IPS DF 6.9 (cell line): ENCODE measurements at regions not wholly inside any gene's neighbourhood (a gene's known extent, or its start where the extent isn't known, plus 50 kb on each side); places are given as distances from the start of the nearest gene placed in this dataset.

Source experiments
- DNase-seq: peaks from one replicate; pipeline ENCODE4 v3.0.0-alpha.2; 2013; ENCODE audit warnings: low read depth, low spot score
- H3K27ac ChIP-seq: one replicate; pipeline ENCODE4 v1.5.1; 2013; ENCODE audit warnings: low read length, control low read depth
- H3K27me3 ChIP-seq: 2 replicates; pipeline ENCODE4 v1.6.1; 2013; ENCODE audit warnings: mild to moderate bottlenecking, low read length; ENCODE audit not compliant: control insufficient read depth, insufficient read depth
- H3K36me3 ChIP-seq: 2 replicates; pipeline ENCODE4 v1.6.1; 2013; ENCODE audit warnings: low read length; ENCODE audit not compliant: control insufficient read depth, insufficient read depth
- H3K4me1 ChIP-seq: 2 replicates; pipeline ENCODE4 v1.6.1; 2013; ENCODE audit warnings: low read length; ENCODE audit not compliant: control insufficient read depth, insufficient read depth
- H3K4me3 ChIP-seq: 2 replicates; pipeline ENCODE4 v1.5.1; 2013; ENCODE audit warnings: mild to moderate bottlenecking, low read length
- H3K9me3 ChIP-seq: 2 replicates; pipeline ENCODE4 v1.6.1; 2013; ENCODE audit warnings: low read length, inconsistent platforms; ENCODE audit not compliant: control insufficient read depth, insufficient read depth
- WGBS: extraction: QIAGEN DNeasy Blood & Tissue Kit; methylation state at CpG from one replicate; pipeline ENCODE4 v1.1.7; 2013; ENCODE audit warnings: mixed read lengths, missing lambda C conversion rate; ENCODE audit not compliant: insufficient read length, insufficient coverage; 5-methylcytosine and 5-hydroxymethylcytosine counted together

GRCh38 chr6:9159051-9159450 lies 723.7 kb upstream of the SLC35B3 start:
- no peak for DNase-seq
- no peaks in the 10 kb centered on the region for H3K36me3 ChIP-seq
- no peak overlapping the region for H3K4me3 ChIP-seq
- no peak overlapping the region for H3K27ac ChIP-seq
- no peaks in the 10 kb centered on the region for H3K9me3 ChIP-seq
- H3K27me3 ChIP-seq = no peaks in the 10 kb centered on the region
- no CpG with 5 or more reads among the region's 3 CpGs for WGBS
- no peaks in the 10 kb centered on the region for H3K4me1 ChIP-seq

- no peak for DNase-seq
- Histone ChIP-seq H3K27me3 (no peaks in the 10 kb centered on the region), H3K27ac (no peak overlapping the region), H3K9me3 (no peaks in the 10 kb centered on the region), H3K4me3 (no peak overlapping the region), H3K36me3 (no peaks in the 10 kb centered on the region), H3K4me1 (no peaks in the 10 kb centered on the region)
- no CpG with 5 or more reads among the region's 3 CpGs for WGBS
Measured at GRCh38 chr6:9155836-9156235, 720.5 kb upstream of the SLC35B3 start.

- Histone ChIP-seq H3K4me3 (no peak overlapping the region), H3K36me3 (no peaks in the 10 kb centered on the region), H3K4me1 (no peaks in the 10 kb centered on the region), H3K9me3 (no peaks in the 10 kb centered on the region), H3K27ac (no peak overlapping the region), H3K27me3 (no peaks in the 10 kb centered on the region)
- DNase-seq = no peak
- WGBS = no CpG with 5 or more reads among the region's 4 CpGs
Measured at GRCh38 chr6:9143140-9143539, 707.8 kb upstream of the SLC35B3 start.

GRCh38 chr6:9140951-9141460 lies 705.7 kb upstream of the SLC35B3 start:
- Histone ChIP-seq H3K4me3 (no peak overlapping the region), H3K27me3 (no peaks in the 10 kb centered on the region), H3K27ac (no peak overlapping the region), H3K9me3 (no peaks in the 10 kb centered on the region), H3K4me1 (no peaks in the 10 kb centered on the region), H3K36me3 (no peaks in the 10 kb centered on the region)
- DNase-seq = no peak
- no CpG with 5 or more reads among the region's 4 CpGs for WGBS

GRCh38 chr6:9140172-9140571 lies 704.8 kb upstream of the SLC35B3 start:
- Histone ChIP-seq H3K27me3 (no peaks in the 10 kb centered on the region), H3K4me3 (no peak overlapping the region), H3K4me1 (no peaks in the 10 kb centered on the region), H3K36me3 (no peaks in the 10 kb centered on the region), H3K27ac (no peak overlapping the region), H3K9me3 (no peaks in the 10 kb centered on the region)
- DNase-seq = no peak
- no CpG with 5 or more reads among the region's 8 CpGs for WGBS

- H3K36me3 ChIP-seq = no peaks in the 10 kb centered on the region
- no peak overlapping the region for H3K4me3 ChIP-seq
- H3K4me1 ChIP-seq = no peaks in the 10 kb centered on the region
- no peak for DNase-seq
- H3K27ac ChIP-seq = no peak overlapping the region
- no peaks in the 10 kb centered on the region for H3K9me3 ChIP-seq
- WGBS = no CpG with 5 or more reads among the region's 6 CpGs
- no peaks in the 10 kb centered on the region for H3K27me3 ChIP-seq
Measured at GRCh38 chr6:9139746-9140145, 704.4 kb upstream of the SLC35B3 start.

- no peak overlapping the region for H3K27ac ChIP-seq
- no peaks in the 10 kb centered on the region for H3K27me3 ChIP-seq
- no peaks in the 10 kb centered on the region for H3K4me1 ChIP-seq
- DNase-seq = no peak
- no peaks in the 10 kb centered on the region for H3K36me3 ChIP-seq
- H3K4me3 ChIP-seq = no peak overlapping the region
- WGBS = no CpG with 5 or more reads among the region's 5 CpGs
- no peaks in the 10 kb centered on the region for H3K9me3 ChIP-seq
Measured at GRCh38 chr6:9138936-9139335, 703.6 kb upstream of the SLC35B3 start.

- Histone ChIP-seq H3K36me3 (no peaks in the 10 kb centered on the region), H3K4me1 (no peaks in the 10 kb centered on the region; the same call in 1 of the 2 replicates), H3K27me3 (no peaks in the 10 kb centered on the region), H3K27ac (no peak overlapping the region), H3K9me3 (no peaks in the 10 kb centered on the region), H3K4me3 (no peak overlapping the region)
- no peak for DNase-seq
- no CpG with 5 or more reads among the region's 2 CpGs for WGBS
Measured at GRCh38 chr6:9136141-9136822, 700.9 kb upstream of the SLC35B3 start.

GRCh38 chr6:9131616-9132015 lies 696.3 kb upstream of the SLC35B3 start:
- Histone ChIP-seq H3K27ac (no peak overlapping the region), H3K9me3 (no peaks in the 10 kb centered on the region)
- no peak for DNase-seq

GRCh38 chr6:9131201-9131600 lies 695.9 kb upstream of the SLC35B3 start:
- H3K4me1 ChIP-seq = no peaks in the 10 kb centered on the region; the same call in 1 of the 2 replicates
- no peak overlapping the region for H3K4me3 ChIP-seq
- H3K9me3 ChIP-seq = no peaks in the 10 kb centered on the region
- no peak for DNase-seq
- no CpG with 5 or more reads among the region's 3 CpGs for WGBS
- no peaks in the 10 kb centered on the region for H3K27me3 ChIP-seq
- H3K36me3 ChIP-seq = no peaks in the 10 kb centered on the region
- H3K27ac ChIP-seq = no peak overlapping the region

More at GRCh38 chr6:9131616-9132015, 696.3 kb upstream of the SLC35B3 start:
- Histone ChIP-seq H3K27me3 (no peaks in the 10 kb centered on the region), H3K36me3 (no peaks in the 10 kb centered on the region), H3K4me3 (no peak overlapping the region), H3K4me1 (no peaks in the 10 kb centered on the region; the same call in 1 of the 2 replicates)
- no CpG with 5 or more reads among the region's 8 CpGs for WGBS

GRCh38 chr6:9128970-9129369 lies 693.6 kb upstream of the SLC35B3 start:
- DNase-seq = no peak
- WGBS = no CpG with 5 or more reads among the region's 2 CpGs

More at GRCh38 chr6:9128970-9129369, 693.6 kb upstream of the SLC35B3 start:
- Histone ChIP-seq H3K4me3 (no peak overlapping the region), H3K4me1 (no peaks in the 10 kb centered on the region; the same call in 1 of the 2 replicates), H3K27me3 (no peaks in the 10 kb centered on the region), H3K9me3 (no peaks in the 10 kb centered on the region), H3K36me3 (no peaks in the 10 kb centered on the region), H3K27ac (no peak overlapping the region)
